ENCODE measurements at regions not wholly inside any gene's neighbourhood (a gene's known extent, or its start where the extent isn't known, plus 50 kb on each side); places are given as distances from the start of the nearest gene placed in this dataset.

DNA sequence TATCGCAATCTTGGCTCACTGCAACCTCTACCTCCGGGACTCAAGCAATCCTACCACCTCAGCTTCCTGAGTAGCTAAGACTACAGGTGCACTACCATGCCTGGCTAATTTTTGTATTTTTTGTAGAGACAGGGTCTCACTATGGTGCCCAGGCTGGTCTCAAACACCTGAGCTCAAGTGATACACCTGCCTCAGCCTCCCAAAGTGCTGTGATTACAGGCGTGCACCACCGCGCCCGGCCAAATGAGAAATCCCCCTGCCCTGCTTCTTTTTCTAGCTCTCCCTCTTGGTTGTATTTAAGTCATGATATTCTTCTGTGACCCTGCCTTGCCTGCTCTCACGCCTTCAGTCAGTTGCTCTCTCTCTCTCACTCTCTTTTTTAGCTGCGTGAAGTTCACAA lies 157.0 kb upstream of the SH3BP4 start:
- H3K18ac ChIP-seq (ENCODE audit: extremely low read depth, low read length): no peak overlapping the region
- 97% methylated on average over 8 of the region's 8 CpGs; no CpG with 5 or more reads in 1 of the 2 experiments for WGBS, 2 experiments (ENCODE audit: extremely low coverage in 1 of 2, insufficient coverage in 1 of 2, insufficient read length in 1 of 2, insufficient replicate concordance in 2 of 2, low coverage in 1 of 2, low lambda C conversion rate in 2 of 2, missing lambda C conversion rate in 1 of 2)
- H2AFZ ChIP-seq (ENCODE audit: low read length): no peak overlapping the region
- H2BK5ac ChIP-seq (ENCODE audit: low read depth, low read length): no peak overlapping the region
- no peak for FAIRE-seq
- H3K9me3 ChIP-seq (ENCODE audit: insufficient read depth in 2 of 2, low read depth in 1 of 2, low read length in 1 of 2): no peaks in the 10 kb centered on the region
- peaks cover 2 to 9% (median 2%) of the 10 kb centered on the region in 4 experiments; a peak in 6 of 7 replicates for H3K4me1 ChIP-seq (replicated peaks in 1 of 4; ENCODE audit: control insufficient read depth in 3 of 4, insufficient read depth in 4 of 4, low read length in 3 of 4)
- no peak overlapping the region for H2BK120ac ChIP-seq (replicated peaks; ENCODE audit: low read depth, low read length)
- no peak overlapping the region for H3K27ac ChIP-seq (ENCODE audit: low read depth, low read length)
- peaks cover 0 to 4% (median 2%) of the 10 kb centered on the region in 4 experiments; a peak in 2 of 7 replicates for H3K27me3 ChIP-seq (replicated peaks in 1 of 4; ENCODE audit: control insufficient read depth in 3 of 4, extremely low read depth in 1 of 4, insufficient read depth in 3 of 4, low read length in 3 of 4)
- no peak overlapping the region for H4K8ac ChIP-seq (ENCODE audit: extremely low read depth, insufficient read depth, low read length)
- H3K56ac ChIP-seq (replicated peaks; ENCODE audit: insufficient read length, low read depth, low read length): no peak overlapping the region
- H3K23me2 ChIP-seq (ENCODE audit: low read depth, low read length): no peaks in the 10 kb centered on the region
- ChIA-PET CTCF (ENCODE audit: partially characterized antibody) (interaction anchor here (1.3 to 1.6 kb wide), 2 partner anchors 23 to 40 kb away, joined by 3 read pairs; no protein-coding TSS in a partner anchor), POLR2A (ENCODE audit: partially characterized antibody) (no interaction called here)
- no peaks in the 10 kb centered on the region for H3K36me3 ChIP-seq (ENCODE audit: control insufficient read depth in 2 of 4, insufficient read depth in 4 of 4, low read length in 3 of 4)
- no peak overlapping the region for H4K91ac ChIP-seq (replicated peaks; ENCODE audit: insufficient read length, low read length)
- no peak overlapping the region for H3K9ac ChIP-seq (replicated peaks in 1 of 4; ENCODE audit: extremely low read depth in 1 of 4, low read depth in 3 of 4, low read length in 3 of 4)
- H2BK12ac ChIP-seq (ENCODE audit: low read depth, low read length): no peak overlapping the region
- H3K14ac ChIP-seq (ENCODE audit: insufficient read length): no peak overlapping the region
- H3K79me2 ChIP-seq (ENCODE audit: control insufficient read depth in 1 of 2, insufficient read depth in 2 of 2, low read length in 2 of 2): no peaks in the 10 kb centered on the region
- no peak for DNase-seq (ENCODE audit: low read depth in 1 of 2, low spot score in 2 of 2)
- H2BK15ac ChIP-seq (ENCODE audit: low read length): no peak overlapping the region
- no peak overlapping the region for H3K23ac ChIP-seq (ENCODE audit: insufficient read length)
- H3K4ac ChIP-seq (replicated peaks; ENCODE audit: insufficient read length, low read depth, low read length): no peak overlapping the region
- H3K4me3 ChIP-seq (ENCODE audit: extremely low read depth in 1 of 4, insufficient read depth in 2 of 4, low read depth in 3 of 4, low read length in 4 of 4): no peak overlapping the region
- no peak overlapping the region for H4K5ac ChIP-seq (ENCODE audit: insufficient read length, low read depth, low read length)
- no peaks in the 10 kb centered on the region for H4K20me1 ChIP-seq (replicated peaks in 1 of 2; ENCODE audit: control insufficient read depth in 1 of 2, insufficient read depth in 2 of 2, low read length in 2 of 2)
- no peak overlapping the region for H2BK20ac ChIP-seq (ENCODE audit: low read length)
- H3K4me2 ChIP-seq (ENCODE audit: insufficient read depth in 1 of 2, low read depth in 2 of 2, low read length in 2 of 2): no peak overlapping the region
- H2AK5ac ChIP-seq (ENCODE audit: low read depth, low read length): no peak overlapping the region
- H3K79me1 ChIP-seq (ENCODE audit: low read depth, low read length): no peaks in the 10 kb centered on the region
- TF ChIP-seq, protein P1, sequence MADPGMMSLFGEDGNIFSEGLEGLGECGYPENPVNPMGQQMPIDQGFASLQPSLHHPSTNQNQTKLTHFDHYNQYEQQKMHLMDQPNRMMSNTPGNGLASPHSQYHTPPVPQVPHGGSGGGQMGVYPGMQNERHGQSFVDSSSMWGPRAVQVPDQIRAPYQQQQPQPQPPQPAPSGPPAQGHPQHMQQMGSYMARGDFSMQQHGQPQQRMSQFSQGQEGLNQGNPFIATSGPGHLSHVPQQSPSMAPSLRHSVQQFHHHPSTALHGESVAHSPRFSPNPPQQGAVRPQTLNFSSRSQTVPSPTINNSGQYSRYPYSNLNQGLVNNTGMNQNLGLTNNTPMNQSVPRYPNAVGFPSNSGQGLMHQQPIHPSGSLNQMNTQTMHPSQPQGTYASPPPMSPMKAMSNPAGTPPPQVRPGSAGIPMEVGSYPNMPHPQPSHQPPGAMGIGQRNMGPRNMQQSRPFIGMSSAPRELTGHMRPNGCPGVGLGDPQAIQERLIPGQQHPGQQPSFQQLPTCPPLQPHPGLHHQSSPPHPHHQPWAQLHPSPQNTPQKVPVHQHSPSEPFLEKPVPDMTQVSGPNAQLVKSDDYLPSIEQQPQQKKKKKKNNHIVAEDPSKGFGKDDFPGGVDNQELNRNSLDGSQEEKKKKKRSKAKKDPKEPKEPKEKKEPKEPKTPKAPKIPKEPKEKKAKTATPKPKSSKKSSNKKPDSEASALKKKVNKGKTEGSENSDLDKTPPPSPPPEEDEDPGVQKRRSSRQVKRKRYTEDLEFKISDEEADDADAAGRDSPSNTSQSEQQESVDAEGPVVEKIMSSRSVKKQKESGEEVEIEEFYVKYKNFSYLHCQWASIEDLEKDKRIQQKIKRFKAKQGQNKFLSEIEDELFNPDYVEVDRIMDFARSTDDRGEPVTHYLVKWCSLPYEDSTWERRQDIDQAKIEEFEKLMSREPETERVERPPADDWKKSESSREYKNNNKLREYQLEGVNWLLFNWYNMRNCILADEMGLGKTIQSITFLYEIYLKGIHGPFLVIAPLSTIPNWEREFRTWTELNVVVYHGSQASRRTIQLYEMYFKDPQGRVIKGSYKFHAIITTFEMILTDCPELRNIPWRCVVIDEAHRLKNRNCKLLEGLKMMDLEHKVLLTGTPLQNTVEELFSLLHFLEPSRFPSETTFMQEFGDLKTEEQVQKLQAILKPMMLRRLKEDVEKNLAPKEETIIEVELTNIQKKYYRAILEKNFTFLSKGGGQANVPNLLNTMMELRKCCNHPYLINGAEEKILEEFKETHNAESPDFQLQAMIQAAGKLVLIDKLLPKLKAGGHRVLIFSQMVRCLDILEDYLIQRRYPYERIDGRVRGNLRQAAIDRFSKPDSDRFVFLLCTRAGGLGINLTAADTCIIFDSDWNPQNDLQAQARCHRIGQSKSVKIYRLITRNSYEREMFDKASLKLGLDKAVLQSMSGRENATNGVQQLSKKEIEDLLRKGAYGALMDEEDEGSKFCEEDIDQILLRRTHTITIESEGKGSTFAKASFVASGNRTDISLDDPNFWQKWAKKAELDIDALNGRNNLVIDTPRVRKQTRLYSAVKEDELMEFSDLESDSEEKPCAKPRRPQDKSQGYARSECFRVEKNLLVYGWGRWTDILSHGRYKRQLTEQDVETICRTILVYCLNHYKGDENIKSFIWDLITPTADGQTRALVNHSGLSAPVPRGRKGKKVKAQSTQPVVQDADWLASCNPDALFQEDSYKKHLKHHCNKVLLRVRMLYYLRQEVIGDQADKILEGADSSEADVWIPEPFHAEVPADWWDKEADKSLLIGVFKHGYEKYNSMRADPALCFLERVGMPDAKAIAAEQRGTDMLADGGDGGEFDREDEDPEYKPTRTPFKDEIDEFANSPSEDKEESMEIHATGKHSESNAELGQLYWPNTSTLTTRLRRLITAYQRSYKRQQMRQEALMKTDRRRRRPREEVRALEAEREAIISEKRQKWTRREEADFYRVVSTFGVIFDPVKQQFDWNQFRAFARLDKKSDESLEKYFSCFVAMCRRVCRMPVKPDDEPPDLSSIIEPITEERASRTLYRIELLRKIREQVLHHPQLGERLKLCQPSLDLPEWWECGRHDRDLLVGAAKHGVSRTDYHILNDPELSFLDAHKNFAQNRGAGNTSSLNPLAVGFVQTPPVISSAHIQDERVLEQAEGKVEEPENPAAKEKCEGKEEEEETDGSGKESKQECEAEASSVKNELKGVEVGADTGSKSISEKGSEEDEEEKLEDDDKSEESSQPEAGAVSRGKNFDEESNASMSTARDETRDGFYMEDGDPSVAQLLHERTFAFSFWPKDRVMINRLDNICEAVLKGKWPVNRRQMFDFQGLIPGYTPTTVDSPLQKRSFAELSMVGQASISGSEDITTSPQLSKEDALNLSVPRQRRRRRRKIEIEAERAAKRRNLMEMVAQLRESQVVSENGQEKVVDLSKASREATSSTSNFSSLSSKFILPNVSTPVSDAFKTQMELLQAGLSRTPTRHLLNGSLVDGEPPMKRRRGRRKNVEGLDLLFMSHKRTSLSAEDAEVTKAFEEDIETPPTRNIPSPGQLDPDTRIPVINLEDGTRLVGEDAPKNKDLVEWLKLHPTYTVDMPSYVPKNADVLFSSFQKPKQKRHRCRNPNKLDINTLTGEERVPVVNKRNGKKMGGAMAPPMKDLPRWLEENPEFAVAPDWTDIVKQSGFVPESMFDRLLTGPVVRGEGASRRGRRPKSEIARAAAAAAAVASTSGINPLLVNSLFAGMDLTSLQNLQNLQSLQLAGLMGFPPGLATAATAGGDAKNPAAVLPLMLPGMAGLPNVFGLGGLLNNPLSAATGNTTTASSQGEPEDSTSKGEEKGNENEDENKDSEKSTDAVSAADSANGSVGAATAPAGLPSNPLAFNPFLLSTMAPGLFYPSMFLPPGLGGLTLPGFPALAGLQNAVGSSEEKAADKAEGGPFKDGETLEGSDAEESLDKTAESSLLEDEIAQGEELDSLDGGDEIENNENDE (IDR thresholded peaks at IDR 0.05; ENCODE audit: insufficient replicate concordance, low read length): no peak
